ENCODE measurements at regions not wholly inside any gene's neighbourhood (a gene's known extent, or its start where the extent isn't known, plus 50 kb on each side); places are given as distances from the start of the nearest gene placed in this dataset.

DNA sequence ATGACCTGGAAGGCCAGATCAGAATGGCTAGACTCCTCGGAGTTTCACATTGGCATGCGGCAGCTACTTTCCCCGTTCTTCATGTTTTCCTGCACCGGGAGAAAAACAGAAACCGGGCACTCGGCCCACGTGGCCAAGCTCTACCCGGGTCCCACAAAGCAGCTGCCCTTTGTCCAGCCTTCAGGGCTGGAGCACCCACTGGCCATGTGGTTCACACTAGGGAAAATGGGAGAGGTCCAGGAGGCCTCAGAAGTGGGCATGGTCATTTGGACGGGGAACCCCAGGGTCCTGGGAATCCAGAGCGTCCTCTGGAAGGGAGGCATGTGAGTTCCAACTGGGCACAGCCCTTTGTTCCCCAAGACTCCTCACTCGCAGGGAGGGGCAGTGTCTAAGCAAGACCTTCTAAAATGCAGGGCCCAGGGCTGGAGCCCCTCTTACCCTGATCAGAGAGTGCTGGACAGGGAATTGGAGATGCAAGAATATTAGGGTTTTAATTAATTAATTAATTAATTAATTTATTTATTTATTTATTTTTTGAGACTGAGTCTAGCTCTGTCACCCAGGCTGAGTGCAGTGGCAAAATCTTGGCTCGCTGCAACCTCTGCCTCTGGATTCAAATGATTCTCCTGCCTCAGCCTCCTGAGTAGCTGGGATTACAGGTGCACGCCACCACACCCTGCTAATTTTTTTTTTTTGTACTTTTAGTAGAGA is 97.2 kb upstream of the CPEB4 start:
- TF ChIP-seq ZNF624 (tag by site-specific recombination; IDR thresholded peaks at IDR 0.05), result no peak
- TF ChIP-seq, protein P1, sequence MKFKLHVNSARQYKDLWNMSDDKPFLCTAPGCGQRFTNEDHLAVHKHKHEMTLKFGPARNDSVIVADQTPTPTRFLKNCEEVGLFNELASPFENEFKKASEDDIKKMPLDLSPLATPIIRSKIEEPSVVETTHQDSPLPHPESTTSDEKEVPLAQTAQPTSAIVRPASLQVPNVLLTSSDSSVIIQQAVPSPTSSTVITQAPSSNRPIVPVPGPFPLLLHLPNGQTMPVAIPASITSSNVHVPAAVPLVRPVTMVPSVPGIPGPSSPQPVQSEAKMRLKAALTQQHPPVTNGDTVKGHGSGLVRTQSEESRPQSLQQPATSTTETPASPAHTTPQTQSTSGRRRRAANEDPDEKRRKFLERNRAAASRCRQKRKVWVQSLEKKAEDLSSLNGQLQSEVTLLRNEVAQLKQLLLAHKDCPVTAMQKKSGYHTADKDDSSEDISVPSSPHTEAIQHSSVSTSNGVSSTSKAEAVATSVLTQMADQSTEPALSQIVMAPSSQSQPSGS (tag by site-specific recombination; IDR thresholded peaks at IDR 0.05; ENCODE audit: low read depth), result no peak
- TF ChIP-seq, protein P2, sequence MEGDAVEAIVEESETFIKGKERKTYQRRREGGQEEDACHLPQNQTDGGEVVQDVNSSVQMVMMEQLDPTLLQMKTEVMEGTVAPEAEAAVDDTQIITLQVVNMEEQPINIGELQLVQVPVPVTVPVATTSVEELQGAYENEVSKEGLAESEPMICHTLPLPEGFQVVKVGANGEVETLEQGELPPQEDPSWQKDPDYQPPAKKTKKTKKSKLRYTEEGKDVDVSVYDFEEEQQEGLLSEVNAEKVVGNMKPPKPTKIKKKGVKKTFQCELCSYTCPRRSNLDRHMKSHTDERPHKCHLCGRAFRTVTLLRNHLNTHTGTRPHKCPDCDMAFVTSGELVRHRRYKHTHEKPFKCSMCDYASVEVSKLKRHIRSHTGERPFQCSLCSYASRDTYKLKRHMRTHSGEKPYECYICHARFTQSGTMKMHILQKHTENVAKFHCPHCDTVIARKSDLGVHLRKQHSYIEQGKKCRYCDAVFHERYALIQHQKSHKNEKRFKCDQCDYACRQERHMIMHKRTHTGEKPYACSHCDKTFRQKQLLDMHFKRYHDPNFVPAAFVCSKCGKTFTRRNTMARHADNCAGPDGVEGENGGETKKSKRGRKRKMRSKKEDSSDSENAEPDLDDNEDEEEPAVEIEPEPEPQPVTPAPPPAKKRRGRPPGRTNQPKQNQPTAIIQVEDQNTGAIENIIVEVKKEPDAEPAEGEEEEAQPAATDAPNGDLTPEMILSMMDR (tag by site-specific recombination; IDR thresholded peaks at IDR 0.05), result no peak
- no peak for TF ChIP-seq ZNF416 (tag by site-specific recombination; IDR thresholded peaks at IDR 0.05)
- TF ChIP-seq YY1 (tag by site-specific recombination; IDR thresholded peaks at IDR 0.05), result no peak
- TF ChIP-seq ZNF654 (tag by site-specific recombination; IDR thresholded peaks at IDR 0.05; ENCODE audit: low read depth), result peak; percentile 16
- TF ChIP-seq, protein P3, sequence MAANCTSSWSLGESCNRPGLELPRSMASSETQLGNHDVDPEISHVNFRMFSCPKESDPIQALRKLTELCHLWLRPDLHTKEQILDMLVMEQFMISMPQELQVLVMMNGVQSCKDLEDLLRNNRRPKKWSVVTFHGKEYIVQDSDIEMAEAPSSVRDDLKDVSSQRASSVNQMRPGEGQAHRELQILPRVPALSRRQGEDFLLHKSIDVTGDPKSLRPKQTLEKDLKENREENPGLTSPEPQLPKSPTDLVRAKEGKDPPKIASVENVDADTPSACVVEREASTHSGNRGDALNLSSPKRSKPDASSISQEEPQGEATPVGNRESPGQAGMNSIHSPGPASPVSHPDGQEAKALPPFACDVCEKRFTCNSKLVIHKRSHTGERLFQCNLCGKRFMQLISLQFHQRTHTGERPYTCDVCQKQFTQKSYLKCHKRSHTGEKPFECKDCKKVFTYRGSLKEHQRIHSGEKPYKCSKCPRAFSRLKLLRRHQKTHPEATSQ (tag by site-specific recombination; IDR thresholded peaks at IDR 0.05), result no peak
- TF ChIP-seq MYNN (tag by site-specific recombination; IDR thresholded peaks at IDR 0.05; ENCODE audit: borderline replicate concordance), result no peak
- TF ChIP-seq ZNF76 (tag by site-specific recombination; IDR thresholded peaks at IDR 0.05; ENCODE audit: borderline replicate concordance, low read depth), result no peak
- TF ChIP-seq, protein P4, sequence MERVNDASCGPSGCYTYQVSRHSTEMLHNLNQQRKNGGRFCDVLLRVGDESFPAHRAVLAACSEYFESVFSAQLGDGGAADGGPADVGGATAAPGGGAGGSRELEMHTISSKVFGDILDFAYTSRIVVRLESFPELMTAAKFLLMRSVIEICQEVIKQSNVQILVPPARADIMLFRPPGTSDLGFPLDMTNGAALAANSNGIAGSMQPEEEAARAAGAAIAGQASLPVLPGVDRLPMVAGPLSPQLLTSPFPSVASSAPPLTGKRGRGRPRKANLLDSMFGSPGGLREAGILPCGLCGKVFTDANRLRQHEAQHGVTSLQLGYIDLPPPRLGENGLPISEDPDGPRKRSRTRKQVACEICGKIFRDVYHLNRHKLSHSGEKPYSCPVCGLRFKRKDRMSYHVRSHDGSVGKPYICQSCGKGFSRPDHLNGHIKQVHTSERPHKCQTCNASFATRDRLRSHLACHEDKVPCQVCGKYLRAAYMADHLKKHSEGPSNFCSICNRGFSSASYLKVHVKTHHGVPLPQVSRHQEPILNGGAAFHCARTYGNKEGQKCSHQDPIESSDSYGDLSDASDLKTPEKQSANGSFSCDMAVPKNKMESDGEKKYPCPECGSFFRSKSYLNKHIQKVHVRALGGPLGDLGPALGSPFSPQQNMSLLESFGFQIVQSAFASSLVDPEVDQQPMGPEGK (tag by site-specific recombination; IDR thresholded peaks at IDR 0.05), result no peak
- no peak for TF ChIP-seq SETDB1 (IDR thresholded peaks at IDR 0.05; ENCODE audit: insufficient read length, low read length)
- TF ChIP-seq ZNF354C (tag by site-specific recombination; IDR thresholded peaks at IDR 0.05; ENCODE audit: borderline replicate concordance, low read depth), result no peak
- TF ChIP-seq, protein P5, sequence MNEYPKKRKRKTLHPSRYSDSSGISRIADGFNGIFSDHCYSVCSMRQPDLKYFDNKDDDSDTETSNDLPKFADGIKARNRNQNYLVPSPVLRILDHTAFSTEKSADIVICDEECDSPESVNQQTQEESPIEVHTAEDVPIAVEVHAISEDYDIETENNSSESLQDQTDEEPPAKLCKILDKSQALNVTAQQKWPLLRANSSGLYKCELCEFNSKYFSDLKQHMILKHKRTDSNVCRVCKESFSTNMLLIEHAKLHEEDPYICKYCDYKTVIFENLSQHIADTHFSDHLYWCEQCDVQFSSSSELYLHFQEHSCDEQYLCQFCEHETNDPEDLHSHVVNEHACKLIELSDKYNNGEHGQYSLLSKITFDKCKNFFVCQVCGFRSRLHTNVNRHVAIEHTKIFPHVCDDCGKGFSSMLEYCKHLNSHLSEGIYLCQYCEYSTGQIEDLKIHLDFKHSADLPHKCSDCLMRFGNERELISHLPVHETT (tag by site-specific recombination; IDR thresholded peaks at IDR 0.05), result no peak

All from HEK293 (cell line).